ENCODE measurements at regions not wholly inside any gene's neighbourhood (a gene's known extent, or its start where the extent isn't known, plus 50 kb on each side); places are given as distances from the start of the nearest gene placed in this dataset.

DNA sequence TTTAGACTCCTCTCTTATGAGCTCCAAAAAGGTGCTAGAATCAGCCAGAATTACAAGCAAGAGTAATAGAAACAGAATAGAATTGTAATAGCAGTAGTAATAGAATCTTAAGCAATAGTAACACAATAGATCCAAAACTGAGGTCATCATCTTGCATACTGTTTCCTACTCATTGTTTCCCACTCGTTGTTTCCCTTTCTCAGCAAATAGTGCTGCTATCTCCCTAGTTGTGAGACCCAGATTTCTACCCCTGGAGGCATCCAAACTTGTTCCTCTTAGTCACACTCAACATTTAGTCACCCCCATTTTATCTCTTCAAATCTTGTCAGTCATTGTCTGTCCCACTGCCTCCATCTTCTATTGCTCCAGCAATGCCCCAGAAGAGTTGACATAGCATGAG lies 356.9 kb upstream of the MARCKS start:
- TF ChIP-seq, protein P1, sequence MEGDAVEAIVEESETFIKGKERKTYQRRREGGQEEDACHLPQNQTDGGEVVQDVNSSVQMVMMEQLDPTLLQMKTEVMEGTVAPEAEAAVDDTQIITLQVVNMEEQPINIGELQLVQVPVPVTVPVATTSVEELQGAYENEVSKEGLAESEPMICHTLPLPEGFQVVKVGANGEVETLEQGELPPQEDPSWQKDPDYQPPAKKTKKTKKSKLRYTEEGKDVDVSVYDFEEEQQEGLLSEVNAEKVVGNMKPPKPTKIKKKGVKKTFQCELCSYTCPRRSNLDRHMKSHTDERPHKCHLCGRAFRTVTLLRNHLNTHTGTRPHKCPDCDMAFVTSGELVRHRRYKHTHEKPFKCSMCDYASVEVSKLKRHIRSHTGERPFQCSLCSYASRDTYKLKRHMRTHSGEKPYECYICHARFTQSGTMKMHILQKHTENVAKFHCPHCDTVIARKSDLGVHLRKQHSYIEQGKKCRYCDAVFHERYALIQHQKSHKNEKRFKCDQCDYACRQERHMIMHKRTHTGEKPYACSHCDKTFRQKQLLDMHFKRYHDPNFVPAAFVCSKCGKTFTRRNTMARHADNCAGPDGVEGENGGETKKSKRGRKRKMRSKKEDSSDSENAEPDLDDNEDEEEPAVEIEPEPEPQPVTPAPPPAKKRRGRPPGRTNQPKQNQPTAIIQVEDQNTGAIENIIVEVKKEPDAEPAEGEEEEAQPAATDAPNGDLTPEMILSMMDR (IDR thresholded peaks at IDR 0.05; ENCODE audit: low read length), result no peak
- TF ChIP-seq EZH2phosphoT487 (IDR thresholded peaks at IDR 0.05; ENCODE audit: low read length) (no peak), EZH2 (optimal IDR thresholded peaks at IDR 0.05; ENCODE audit: low read depth, low read length) (no peak)
- H3K36me3 ChIP-seq (replicated peaks; ENCODE audit: insufficient read depth, low read length), result no peaks in the 10 kb centered on the region
- H3K4me3 ChIP-seq (ENCODE audit: low read length), result no peak overlapping the region
- H3K4me1 ChIP-seq (ENCODE audit: low read length), result no peaks in the 10 kb centered on the region
- H3K9me2 ChIP-seq (replicated peaks; ENCODE audit: insufficient read depth, low read length), result no peaks in the 10 kb centered on the region
- no peaks in the 10 kb centered on the region for H3F3A ChIP-seq (ENCODE audit: insufficient read depth, low read length)
- no peak overlapping the region for H3K27ac ChIP-seq (ENCODE audit: low read length)
- H3K79me2 ChIP-seq (ENCODE audit: low read length), result no peaks in the 10 kb centered on the region
- no peaks in the 10 kb centered on the region for H4K20me1 ChIP-seq (ENCODE audit: insufficient read depth, low read length)
- H3K27me3 ChIP-seq (replicated peaks; ENCODE audit: insufficient read depth, low read length), result no peaks in the 10 kb centered on the region
- no peak overlapping the region for H2AFZ ChIP-seq (ENCODE audit: low read length)
- DNase-seq, result no peak
- no peaks in the 10 kb centered on the region for H3K9me3 ChIP-seq (replicated peaks; ENCODE audit: insufficient read depth, low read length)
- H3K9ac ChIP-seq (ENCODE audit: low read length), result no peak overlapping the region
- no peak overlapping the region for H3K4me2 ChIP-seq (ENCODE audit: low read depth, low read length)

DNA sequence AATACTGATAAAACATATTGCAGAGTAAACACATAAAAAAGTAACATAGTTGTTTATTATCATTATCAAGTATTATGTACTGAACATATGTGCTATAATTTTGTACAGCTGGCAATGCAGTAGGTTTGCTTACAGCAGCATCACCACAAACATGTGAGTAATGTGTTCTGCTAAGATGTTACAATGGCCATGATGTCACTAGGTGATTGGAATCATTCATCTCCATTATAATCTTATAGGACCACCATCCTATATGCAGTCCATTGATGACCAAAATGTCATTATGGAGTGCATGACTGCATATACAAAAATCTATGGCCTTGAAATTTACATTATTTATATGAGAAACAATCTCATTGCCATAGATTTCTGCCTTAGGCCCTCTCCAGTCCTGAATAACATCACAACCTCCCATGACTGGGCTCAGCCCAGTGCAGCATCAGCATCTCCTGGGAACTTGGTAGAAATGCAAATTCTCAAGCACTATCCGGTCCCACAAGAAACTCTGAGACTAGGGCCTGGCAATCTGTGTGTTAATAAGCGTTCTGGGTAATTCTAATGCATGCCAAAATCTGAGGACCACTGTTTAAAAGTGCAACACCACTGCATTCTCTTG lies 352.0 kb upstream of the MARCKS start:
- Histone ChIP-seq H3K27me3 (replicated peaks; ENCODE audit: insufficient read depth, low read length) (no peaks in the 10 kb centered on the region), H3K4me2 (ENCODE audit: low read depth, low read length) (no peak overlapping the region), H3K9me3 (replicated peaks; ENCODE audit: insufficient read depth, low read length) (no peaks in the 10 kb centered on the region), H2AFZ (ENCODE audit: low read length) (no peak overlapping the region), H3K27ac (ENCODE audit: low read length) (no peak overlapping the region), H3F3A (ENCODE audit: insufficient read depth, low read length) (no peaks in the 10 kb centered on the region), H3K4me1 (ENCODE audit: low read length) (no peaks in the 10 kb centered on the region), H4K20me1 (ENCODE audit: insufficient read depth, low read length) (no peaks in the 10 kb centered on the region), H3K36me3 (replicated peaks; ENCODE audit: insufficient read depth, low read length) (no peaks in the 10 kb centered on the region), H3K9me2 (replicated peaks; ENCODE audit: insufficient read depth, low read length) (no peaks in the 10 kb centered on the region), H3K9ac (ENCODE audit: low read length) (no peak overlapping the region), H3K4me3 (ENCODE audit: low read length) (no peak overlapping the region), H3K79me2 (ENCODE audit: low read length) (no peaks in the 10 kb centered on the region)
- DNase-seq, result no peak
- TF ChIP-seq EZH2phosphoT487 (IDR thresholded peaks at IDR 0.05; ENCODE audit: low read length) (no peak), EZH2 (optimal IDR thresholded peaks at IDR 0.05; ENCODE audit: low read depth, low read length) (no peak)
- TF ChIP-seq, protein P1 (IDR thresholded peaks at IDR 0.05; ENCODE audit: low read length), result no peak

DNA sequence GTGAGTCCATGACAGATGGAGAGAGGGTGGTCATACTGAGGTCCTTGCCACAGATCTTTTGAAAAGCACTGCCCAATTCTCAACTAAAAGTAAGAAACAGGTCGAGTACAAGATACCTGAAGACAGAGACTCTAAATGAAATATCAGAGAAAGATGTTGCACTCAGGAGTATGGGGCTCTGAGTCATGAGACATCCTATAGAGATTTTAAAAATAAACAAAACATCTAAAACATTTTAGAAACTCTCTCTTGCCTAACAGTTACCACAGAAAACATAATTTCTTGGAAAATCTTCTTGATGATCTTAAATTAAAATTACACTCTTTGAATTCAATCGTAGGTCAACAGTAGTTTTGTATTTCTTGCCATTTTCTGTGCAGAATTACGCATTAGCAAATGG lies 348.9 kb upstream of the MARCKS start:
- no peak for DNase-seq
- no peak overlapping the region for H3K4me2 ChIP-seq (ENCODE audit: low read depth, low read length)
- TF ChIP-seq, protein P1 (IDR thresholded peaks at IDR 0.05; ENCODE audit: low read length), result no peak
- TF ChIP-seq EZH2phosphoT487 (IDR thresholded peaks at IDR 0.05; ENCODE audit: low read length), result no peak
- H3F3A ChIP-seq (ENCODE audit: insufficient read depth, low read length), result no peaks in the 10 kb centered on the region
- H3K27me3 ChIP-seq (replicated peaks; ENCODE audit: insufficient read depth, low read length), result no peaks in the 10 kb centered on the region
- no peaks in the 10 kb centered on the region for H3K36me3 ChIP-seq (replicated peaks; ENCODE audit: insufficient read depth, low read length)
- H3K79me2 ChIP-seq (ENCODE audit: low read length), result no peaks in the 10 kb centered on the region
- H3K9me2 ChIP-seq (replicated peaks; ENCODE audit: insufficient read depth, low read length), result no peaks in the 10 kb centered on the region
- no peak overlapping the region for H3K4me3 ChIP-seq (ENCODE audit: low read length)
- no peak overlapping the region for H3K9ac ChIP-seq (ENCODE audit: low read length)
- H3K9me3 ChIP-seq (replicated peaks; ENCODE audit: insufficient read depth, low read length), result no peaks in the 10 kb centered on the region
- no peak overlapping the region for H3K27ac ChIP-seq (ENCODE audit: low read length)
- H2AFZ ChIP-seq (ENCODE audit: low read length), result no peak overlapping the region
- H4K20me1 ChIP-seq (ENCODE audit: insufficient read depth, low read length), result no peaks in the 10 kb centered on the region
- H3K4me1 ChIP-seq (ENCODE audit: low read length), result no peaks in the 10 kb centered on the region

Measured in MM.1S (cell line).